HG03469 (cell line): ENCODE measurements at regions not wholly inside any gene's neighbourhood (a gene's known extent, or its start where the extent isn't known, plus 50 kb on each side); places are given as distances from the start of the nearest gene placed in this dataset.

Experiments used
- ATAC-seq: cut with Tn5 transposase; IDR thresholded peaks from one replicate; pipeline ENCODE4 v1.9.1; 2021; ENCODE audit warnings: mild to moderate bottlenecking, moderate library complexity, moderate number of reproducible peaks; ENCODE audit not compliant: unreplicated experiment

DNA sequence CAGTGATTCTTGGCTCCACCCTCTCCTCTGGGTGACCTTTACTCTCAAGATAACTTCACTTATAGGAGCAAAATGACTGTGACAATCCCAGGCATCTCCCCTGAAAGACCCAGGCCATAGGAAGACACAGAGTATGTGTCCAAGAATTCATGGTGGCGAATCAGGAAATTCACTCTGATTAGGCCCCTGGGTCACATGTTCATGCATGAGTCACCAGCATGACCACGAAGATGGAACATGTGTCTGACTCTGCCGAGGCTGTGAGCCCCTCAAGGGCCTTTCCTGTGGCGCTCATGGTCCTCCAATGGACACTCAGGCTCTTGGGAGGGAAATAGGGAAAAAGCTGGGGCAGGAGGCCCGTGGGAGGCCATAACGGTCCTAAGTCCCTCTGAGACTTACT, 74.0 kb upstream of the TEX51 start:
- no peak for ATAC-seq

DNA sequence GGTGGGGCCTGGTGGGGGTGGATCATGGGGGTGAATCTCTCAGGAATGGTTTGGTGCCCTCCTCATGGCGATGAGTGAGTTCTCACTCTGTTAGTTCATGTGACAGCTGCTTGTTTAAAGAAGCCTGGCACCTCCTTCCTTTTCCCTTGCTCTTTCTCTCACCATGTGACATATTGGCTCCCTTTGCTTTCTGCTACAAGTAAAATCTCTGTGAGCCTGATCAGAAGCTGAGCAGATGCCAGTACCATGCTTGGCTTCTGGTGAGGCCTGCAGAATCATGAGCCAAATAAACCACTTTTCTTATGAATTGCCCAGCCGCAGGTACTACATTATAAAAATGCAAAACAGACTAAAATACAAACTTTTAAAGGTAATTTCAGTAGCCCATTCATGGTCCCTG, 73.4 kb upstream of the TEX51 start:
- no peak for ATAC-seq

DNA sequence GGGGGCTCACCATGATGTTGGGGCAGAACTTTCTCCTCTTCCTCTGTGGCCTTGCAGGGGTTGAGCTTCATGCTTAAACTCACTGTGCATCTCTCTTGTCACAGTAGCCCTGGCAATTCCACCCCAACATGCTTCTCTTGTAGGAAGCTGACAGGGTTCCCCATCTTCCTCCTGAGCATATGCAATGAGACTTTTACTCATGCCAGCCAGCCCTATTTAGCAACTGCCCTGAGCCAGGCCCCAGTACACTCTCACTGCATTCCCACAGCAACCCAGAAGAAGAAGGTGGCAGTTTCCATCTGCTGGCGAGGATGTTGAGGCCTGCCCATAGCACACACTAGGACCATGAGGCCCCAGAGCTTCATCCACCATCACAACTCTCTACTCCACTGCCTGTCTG, 72.2 kb upstream of the TEX51 start:
- no peak for ATAC-seq

DNA sequence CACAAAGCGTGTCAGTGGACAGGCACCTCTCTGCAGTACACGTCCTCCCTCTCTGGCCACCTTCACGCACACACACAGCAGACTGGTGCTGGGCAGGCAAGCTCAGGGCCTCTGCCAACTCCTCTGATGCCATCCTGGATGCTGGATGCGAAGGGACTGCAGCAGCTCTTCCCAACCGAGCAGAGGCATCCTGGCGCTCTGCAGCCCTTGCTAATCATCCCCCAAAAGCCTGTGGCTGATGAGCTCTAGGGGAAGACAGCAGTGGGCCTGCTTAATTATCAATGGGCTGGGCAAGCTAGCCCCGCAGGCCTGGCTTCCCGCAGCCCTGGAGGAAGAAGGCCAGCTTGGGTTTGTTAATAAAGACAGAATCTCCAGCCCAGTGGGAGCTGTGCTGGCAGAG, 71.3 kb upstream of the TEX51 start:
- no peak for ATAC-seq

DNA sequence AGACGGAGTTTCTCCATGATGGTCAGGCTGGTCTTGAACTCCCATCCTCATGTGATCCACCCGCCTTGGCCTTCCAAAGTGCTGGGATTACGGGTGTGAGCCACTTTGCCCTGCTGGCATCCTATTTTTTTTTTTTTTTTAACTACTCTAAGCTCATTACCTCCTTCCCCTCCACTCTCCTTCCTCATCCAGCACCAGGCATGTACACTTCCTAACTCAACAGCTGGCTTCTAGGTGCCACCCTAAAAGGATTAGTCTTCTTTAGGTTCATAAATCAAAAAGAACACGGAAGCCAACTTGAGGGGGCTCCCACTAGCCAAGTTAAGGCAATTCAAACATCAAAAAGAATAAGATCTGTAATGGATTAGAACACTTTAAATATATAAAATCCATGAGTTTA, 70.6 kb upstream of the TEX51 start:
- no peak for ATAC-seq

DNA sequence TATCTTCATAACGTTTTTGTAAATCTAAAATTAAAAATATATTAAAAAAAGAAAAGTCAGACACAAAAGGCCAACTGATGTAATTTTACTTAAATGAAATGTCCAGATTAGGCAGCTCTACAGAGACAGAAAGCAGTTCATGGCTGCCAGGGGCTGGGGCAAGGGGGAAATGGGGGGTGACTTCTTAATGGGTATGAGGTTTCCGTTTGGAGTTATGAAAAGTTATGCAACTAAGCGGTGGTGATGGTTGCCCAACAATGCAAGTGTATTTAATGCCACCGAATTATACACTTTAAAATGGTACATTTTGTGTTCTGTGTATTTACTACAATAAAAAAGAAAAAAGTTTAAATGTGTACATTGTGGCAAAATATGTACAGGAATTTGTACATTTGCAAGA, 70.2 kb upstream of the TEX51 start:
- no peak for ATAC-seq

DNA sequence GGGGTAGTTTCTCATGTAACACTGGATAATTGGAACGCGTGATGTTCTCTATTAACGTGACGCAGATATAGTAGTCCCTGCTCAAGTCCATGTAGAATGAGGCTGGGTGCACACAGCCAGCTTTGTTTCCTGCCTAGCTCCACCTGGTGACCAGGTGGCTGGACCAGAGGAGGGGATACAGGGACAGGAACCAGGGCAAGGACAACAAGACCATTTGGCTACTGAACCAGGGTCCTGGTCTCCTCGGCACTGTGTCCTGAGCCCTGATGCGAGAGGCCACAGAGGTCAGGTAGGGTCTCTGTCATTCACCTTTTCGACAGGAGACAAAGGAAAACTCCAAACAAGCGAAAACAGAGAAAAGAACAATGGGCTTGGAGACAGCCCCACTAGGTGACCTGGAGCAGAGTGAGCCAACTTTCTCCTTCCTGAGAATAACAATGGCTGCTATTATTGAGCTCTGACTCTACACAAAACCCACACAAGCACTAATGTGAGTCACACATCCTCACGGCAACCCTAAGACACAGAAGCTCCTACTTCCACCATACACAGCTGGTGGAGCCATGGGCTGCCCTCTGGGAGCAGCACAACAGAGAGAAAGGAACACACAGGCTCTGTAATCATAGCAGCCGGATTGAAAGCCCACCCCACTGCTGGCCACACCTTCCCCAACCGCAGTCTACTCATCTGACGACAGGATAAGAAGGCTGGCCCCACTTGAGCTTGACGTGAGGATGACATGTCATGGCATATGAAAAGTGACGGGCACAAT, 67.3 kb upstream of the TEX51 start:
- ATAC-seq, result no peak

DNA sequence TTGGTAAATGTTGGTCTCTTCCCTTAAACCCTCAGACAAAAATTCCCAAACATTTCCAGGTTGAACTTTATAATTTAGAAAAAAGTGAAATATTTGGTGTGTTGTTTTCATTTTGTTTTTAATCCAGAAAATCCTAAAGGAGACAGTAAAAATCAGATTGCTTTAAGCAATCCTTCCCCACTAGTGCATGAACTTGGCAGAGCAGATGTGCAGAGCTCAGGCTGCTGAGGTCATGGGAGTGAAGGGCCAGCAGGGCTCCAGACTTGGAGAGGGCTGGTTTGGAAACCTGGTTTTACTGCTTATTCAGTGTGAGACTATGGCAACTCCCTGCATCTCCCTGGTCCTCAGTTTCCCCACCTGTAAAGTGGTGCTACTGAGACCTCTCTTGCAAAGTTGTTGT, 66.7 kb upstream of the TEX51 start:
- ATAC-seq, result no peak

DNA sequence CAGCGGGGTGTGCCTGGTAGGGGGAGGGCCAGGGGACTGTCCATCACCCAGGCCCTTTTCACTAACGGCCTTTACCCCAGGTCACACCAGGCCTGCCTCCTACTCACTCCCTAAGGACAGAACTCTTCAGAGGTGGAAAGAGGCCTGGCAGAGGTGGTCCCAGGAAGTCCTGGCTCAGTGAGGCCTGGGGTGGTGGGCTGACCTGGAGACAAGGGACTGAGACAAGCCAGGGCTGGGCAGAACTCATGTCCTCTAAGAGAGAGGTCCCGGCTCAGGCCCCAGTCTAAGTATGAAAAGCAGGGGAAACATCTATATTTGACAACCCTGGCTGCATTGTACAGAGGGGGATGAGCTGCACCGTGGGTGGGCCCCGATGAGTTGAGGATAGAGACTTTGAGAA, 65.9 kb upstream of the TEX51 start:
- ATAC-seq, result no peak

DNA sequence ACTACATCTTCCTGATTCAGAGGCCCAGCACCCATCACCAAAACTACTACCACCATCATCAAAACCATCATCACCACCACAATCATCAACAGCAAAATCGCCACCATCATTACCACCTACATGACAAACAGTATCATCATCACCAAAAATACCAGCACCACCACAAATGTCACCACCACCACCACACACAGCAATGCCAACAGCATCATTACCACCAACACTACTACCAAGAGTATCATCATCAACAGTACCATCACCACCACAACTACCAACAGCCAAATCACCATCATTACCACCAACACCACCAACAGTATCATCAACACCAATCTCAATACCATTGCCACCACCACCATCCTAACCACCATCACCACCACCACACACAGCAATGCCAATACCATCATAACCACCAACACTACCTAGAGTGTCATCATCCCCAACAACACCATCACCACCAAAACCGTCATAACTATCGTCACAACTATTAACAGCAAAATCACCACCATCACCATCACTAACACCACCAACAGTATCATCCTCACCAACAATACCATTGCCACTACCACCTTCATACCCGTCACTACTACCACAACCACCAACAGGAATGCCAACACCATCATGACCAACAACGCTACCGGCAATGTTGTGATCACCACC, 64.6 kb upstream of the TEX51 start:
- no peak for ATAC-seq

DNA sequence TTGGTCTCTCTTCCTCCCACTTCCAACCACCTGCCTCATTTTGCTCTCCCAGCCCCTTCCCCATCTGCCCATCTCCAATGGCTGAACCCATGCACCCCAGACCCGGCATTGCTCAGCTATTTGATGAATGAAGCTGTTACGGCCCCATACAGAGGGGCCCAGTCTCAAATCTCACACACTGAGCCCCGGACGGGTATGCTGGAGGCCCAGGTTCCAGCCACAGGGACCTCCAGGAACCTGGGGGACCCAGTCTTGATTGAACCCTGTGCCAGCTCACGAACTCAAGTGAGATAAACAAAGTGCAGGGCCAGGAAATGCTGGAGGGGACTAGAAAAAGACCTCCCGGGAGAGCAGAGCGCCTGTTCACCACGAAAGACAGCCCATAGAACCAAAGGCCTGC, 63.4 kb upstream of the TEX51 start:
- ATAC-seq, result no peak

DNA sequence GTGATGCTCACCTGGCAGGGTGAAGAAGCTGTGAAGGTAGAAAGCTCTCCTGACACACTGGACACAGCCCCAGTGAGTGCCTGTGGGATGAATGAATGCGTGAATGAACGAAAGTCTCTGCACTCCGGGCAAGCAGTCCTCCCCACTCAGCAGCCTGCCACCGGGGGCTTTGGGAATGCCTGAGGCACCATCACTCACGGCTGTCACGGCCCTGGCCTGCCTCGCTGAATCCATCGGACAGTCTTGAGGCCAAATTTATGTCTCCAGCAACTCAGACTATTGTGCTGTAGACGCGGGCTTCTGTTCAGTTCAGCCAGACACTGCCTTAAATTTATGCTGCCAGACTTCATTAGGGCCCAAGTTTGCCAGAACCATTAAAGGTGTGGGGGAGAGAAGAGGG, 62.9 kb upstream of the TEX51 start:
- ATAC-seq, result no peak

DNA sequence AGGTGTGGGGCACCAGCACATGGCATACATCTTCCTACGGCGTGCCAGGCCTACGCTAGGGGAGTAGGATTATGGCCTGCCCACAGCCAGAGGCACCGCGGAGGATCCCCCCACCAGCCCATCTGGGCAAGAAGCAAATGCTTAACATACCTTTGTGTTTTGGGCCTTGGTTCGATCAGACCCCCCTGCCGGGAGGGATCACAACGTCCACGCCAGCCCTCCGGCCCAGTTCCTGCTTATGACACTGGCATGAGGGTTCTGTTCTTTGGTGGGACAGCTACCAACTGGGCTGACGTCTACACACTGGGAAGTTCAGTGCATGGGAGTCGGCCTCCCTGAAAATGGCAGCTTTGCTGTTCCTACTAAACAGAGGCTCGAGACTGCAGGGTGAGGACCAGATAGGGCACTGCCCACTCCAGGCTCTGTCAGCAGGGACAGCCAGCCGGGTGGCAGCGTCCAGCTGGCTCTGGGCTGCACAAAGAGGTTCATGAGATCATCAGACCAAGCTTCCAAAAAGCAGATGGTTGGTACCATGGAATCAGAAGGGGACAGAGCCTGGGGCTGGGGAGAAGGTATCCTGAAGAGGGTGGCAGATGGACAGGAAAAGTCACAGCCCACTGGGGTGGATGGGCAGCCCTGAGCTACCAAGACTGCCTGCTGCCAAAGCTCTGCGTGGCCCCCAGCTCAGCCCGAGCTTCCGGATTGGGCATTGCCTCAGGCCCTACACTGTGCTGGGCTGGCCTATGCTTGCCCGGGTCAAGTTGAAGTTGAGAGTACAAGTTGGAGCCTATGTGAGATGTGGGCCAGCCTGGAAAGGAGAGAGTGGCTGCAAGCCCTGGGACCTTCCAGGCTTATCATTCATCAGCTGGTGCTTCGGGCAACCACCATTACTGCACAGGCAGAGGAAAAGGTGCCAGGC, 61.7 kb upstream of the TEX51 start:
- ATAC-seq, result no peak

DNA sequence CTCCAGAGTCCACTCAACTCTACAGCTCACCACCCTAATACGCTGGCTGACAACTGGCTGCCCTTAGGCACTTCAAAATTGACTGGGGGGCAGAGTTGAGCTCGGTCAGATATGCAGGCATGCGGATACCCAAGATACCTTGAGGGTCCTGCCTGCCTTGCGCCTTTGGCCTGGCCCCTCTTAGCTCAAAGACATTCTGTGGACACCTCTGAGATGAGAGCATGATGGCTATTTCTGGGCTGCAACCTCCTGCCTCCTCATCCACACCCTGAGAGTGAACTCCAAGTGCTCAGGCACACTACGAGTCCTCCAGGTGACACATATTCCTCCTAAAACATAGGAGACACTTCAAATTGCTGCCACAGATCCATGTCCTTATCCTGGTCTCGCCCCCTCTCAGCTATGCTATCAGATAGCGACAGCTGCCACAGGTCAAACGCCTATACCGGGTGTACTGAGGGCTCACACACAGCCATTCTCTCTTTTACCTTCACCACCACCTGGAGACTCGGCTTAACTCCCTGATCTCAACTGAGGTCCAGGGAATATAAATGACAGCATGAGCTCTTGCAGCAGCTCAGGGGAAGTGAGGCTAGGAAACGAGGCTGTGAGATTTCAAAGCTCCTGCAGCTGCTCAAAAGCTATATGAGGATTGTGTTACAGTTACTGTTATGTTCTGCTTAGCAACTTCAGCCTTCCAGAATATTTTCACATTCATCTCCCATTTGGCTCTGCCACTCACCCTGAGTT, 60.5 kb upstream of the TEX51 start:
- no peak for ATAC-seq

DNA sequence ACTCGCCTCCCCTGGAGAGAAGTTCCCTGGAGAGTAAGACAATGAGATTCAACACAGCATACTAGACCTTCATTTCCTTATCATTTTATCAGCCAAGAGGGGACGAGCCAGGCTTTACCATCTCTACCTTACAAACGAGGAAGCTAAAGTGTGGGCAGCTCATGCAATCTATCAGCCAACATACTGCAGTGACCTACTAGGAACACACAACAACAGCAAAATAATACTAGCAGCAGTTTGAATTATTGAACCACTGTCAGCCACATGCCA, 60.0 kb upstream of the TEX51 start:
- no peak for ATAC-seq

DNA sequence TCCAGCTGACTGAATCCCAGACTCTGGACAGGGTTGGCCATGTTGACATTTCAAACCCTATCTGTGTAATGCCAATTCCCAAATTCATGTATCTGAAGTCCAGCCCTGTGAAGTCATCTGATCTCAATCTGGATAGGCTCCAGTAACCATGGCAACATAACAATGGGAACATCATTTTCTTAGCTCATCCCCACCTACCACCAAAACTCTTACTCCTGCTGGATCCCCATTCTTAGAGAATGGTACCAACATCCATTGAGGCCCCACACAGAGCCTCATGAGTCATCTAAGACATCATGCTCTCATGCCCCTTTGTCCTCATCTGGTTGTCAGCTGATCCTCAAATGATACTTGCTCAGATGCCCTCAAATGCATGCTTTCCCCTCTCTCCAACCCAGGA, 58.9 kb upstream of the TEX51 start:
- ATAC-seq, result no peak

DNA sequence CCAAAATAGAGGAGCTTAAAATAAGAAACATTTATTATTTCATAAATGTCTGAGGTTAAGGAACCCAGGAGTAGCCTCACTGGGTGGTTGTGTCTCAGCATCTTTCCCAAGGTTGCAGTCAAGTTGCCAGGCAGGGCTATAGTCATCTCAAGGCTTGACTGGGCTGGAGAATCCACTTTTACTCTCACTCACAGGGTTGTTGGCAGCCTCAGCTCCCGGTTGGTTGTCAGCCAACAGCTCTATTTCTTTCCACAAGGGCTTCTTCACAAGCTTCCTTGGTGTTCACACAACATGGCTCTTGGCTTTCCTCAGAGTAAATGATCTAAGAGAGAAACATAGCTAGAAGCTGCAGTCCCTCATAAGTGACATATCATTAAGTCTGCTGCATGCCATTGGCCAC, 55.6 kb upstream of the TEX51 start:
- no peak for ATAC-seq

DNA sequence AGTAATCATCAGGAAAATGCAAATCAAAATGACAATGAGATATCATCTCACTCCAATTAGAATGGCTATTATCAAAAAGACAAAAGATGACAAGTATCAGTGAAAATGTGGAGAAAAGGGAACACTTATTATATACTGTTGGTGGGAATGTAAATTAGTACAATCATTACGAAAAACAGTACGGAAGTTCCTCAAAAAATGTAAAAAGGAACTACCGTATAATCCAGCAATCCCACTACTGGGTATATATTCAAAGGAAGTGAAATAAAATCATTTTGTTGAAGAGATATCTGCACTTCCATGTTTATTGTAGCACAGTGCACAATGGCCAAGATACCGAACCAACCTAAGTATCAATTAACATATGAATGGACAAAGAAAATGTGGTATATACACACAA, 52.4 kb upstream of the TEX51 start:
- ATAC-seq, result no peak
